GM18907 (cell line): ENCODE measurements at regions not wholly inside any gene's neighbourhood (a gene's known extent, or its start where the extent isn't known, plus 50 kb on each side); places are given as distances from the start of the nearest gene placed in this dataset.
"Not testable (repeated sequence)": the region's sequence is repeated elsewhere in the genome, so short reads cannot be mapped to it uniquely, and the experiment has no call there.

Experiments used
- ATAC-seq: cut with Tn5 transposase; IDR thresholded peaks from one replicate; pipeline ENCODE4 v1.9.1; 2021; ENCODE audit warnings: mild to moderate bottlenecking, moderate library complexity; ENCODE audit not compliant: unreplicated experiment

DNA sequence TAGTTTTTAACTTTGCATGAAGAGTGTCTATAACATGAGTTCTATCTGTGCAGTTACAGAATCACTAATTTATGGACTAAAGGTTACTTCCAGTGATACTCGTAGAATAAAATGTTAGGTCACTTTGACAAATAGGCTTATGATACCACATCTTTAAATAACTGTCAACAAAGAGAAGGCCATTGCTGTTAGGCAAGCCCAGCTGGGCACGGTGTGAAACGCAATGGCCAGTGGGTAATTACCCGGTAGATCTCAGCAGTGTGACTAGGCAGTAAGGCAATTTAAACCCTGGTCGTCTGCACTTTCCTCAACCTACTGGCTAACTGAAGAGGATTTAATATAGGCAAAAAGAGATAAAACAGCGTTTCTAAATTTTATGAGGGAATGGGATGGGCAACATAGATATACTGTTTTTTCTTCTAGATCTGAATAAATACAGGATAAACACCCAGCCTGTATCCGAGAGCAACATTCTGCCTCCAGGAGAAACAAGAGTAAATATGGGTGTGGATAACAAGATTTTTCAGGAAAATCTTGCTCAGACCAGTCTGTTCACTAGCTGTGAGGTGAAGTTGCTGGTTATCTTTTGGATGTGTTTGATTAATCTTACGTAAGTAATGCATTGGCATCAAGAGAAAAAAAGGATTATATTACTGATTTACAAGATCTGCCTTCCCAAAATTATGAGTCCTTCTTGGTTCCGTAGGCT is 631.3 kb downstream of the EFNB2 start:
- no peak for ATAC-seq

DNA sequence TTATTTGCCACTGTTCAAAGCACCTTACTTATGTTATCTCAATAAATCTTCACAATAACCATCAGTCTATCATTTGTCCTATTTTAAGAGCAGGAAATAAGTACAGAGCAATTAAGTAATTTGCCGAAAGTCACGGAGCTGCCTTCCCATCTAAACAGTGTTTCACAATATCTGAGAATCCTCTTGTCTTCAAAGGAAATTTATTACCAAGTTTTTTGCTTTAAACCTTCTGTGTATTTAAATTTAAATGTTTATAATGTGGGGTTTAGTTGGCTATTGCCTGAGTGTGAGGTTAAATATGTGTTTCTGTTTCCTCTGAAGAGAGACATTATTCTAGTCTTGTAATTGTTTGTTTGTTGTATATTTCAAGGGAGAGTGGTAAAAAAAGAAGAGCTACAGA is 633.1 kb downstream of the EFNB2 start:
- no peak for ATAC-seq

DNA sequence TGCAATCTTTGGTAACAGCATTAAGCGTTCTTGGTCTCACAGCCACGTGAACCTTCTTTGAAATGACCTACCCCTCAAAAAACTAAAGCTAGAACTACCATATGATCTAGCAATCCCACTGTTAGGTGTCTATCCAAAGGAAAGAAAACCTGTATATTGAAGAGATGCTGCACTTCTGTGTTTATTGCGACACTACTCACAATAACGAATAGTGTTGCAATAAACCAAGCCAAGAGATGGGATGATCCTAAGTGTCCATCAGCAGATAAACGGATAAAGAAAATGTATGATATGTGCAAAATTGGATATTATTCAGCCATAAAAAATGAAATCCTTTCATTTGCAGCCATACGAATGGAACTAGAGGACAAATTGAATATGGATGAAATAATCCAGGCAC is 637.9 kb downstream of the EFNB2 start:
- ATAC-seq, result no peak

DNA sequence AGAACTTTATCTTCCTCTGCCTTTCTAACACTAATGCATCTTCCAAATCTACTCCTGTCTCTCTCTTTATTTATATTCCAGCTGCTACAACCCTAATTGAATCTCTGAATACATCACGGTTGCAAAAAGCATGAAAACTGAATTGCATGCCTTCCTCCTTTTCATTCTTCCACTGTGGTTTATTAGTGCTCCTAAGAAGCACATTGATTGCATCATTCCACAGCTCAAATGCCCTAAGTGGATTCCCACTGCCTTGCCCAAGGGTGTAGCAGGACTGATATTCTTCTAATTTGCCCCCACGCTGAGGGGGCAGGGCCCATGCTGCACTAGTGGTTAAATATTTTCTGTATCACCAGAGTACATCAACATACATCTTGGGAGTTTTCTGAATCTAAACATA is 640.8 kb downstream of the EFNB2 start:
- ATAC-seq, result no peak

DNA sequence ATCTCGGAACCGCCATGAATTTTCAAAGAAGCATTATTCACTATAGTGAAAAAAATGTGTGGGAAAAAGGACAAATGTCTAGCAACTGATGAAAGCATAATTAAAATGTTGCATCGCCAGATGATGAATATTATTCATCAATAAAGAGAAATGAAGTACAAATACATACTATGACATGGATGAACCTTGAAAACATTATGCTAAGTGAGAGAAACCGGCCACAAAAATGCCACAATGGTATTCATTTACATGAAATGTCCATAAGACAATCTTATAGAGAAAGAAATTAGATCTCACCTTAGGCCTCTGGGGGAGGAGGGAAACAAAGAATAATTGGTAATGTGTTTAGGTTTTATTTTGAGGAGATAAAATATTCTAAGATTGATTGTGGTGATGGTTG is 645.0 kb downstream of the EFNB2 start:
- no peak for ATAC-seq

DNA sequence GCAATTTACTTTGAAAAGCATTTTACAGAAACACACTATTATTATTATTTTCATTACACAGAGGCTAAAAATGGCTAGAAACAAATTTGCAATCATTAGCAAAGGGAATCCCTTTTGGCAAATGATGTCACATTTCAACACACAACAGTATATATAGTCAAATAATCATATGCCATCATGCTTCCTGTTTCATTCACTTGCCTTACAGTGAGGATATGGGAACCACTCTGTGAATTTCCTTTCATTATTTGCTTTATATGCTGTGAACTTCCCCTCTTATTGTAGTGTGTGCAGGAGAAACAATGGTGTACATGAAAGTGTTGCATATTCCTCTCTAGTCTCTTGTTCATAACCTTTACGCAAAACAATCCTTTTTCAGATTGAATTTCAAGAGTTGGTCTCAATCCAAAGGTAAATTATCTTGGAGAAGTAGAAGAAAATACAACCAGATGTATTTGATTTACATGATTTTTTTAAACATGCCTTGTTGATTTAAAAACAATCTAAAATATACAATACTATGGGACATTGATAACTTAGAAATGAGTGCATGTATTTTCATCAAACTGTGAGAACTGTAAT is 657.3 kb downstream of the EFNB2 start:
- ATAC-seq, result no peak

DNA sequence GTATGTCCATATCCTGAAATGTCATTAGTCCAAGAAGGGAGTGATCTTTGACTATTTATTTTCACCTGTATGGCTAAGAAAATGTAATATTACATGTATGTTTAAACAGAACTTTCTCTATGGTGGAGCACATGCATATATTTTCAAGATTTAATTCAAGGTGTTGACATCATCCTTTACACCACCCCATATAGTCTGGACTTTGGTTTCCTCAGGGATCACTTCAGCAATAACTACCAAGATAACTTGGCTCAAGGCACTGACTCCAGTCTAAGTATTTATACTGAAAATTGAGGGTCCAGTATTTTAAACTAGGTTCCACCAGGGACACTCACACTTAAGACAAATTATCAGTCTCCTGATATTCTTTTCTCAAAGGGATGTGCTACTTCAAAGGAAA is 660.6 kb downstream of the EFNB2 start:
- no peak for ATAC-seq

DNA sequence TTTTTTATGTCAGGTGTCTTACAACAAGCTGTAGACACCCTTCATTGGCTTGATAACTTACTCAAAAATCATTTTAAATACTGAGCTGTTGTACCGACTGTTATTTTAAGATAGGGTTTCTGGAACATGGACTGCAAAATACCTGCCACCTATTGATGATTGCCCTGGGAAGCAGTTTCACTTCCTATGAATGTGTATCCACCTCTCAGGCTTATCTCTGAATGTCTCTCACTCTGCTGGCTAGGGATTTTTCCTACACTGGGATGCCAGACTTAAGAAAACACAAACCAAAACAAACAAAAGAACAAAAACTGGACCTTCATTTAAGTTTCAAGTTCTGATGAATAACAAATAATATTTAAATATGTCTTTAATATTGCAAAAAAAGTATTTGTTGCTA is 663.7 kb downstream of the EFNB2 start:
- ATAC-seq, result no peak

DNA sequence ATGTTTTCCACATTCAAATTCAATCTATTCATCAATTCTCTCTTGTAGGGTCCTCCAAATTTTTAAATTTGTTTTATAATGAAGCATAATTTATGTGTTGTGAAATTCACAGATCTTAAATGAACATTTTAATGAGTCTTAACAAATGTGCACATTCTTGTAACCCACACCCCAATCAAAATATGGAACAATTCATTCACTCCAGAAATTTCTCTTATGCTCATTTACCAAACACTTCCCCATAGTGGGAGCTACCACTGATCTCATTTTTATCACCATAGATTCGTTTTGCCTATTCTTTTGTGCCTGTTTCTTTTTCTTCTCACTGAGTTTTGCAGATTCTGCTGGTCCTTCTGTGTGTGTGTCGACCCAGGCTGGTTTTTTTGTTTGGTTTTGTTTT is 664.1 kb downstream of the EFNB2 start:
- ATAC-seq, result no peak

DNA sequence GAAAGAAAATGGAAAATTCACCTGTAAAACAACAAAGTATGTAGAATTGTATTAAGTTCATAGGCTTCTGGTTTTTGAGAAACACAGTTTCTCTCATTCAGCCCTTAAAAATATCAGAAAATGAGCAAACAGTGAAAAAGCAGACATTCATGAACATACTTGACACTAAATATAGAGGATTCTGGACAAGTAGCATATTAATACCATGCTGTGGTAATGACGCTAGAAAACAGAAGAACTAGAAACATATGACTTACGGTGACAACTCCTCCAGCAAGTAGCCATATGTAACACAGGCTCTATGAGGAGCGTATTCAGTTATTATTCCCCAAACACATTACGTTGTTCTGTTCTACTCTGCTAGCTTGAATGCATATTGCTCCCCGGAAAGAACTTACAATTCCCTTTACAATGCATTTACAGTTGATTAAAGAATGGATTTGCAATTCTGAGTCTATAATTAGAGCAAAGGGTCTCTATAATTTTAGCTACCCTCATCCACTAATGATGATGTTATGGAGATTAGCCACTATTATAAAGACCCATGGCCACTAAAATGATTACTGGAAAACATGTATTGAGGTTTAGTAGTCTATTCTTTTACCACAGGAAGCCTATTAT is 672.1 kb downstream of the EFNB2 start:
- ATAC-seq, result no peak

DNA sequence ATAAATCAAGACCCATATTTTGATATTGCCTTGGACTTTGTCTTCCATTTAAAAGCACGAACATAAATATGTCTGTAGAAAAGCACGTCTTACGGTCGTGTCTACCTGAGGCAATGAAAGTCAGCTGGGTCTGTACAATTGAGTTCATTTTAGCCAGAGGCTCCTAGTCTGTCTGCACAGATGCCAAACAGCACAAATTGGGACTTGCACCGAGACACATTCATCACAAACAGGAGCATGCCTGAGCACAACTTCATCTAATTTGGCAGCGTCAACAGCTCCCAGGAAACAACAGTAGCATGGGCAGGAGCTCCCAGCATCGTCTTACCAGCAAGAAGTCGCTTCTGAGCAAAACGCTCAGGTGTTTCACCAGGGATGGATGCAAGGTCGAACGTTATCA is 687.0 kb downstream of the EFNB2 start:
- ATAC-seq, result no peak

DNA sequence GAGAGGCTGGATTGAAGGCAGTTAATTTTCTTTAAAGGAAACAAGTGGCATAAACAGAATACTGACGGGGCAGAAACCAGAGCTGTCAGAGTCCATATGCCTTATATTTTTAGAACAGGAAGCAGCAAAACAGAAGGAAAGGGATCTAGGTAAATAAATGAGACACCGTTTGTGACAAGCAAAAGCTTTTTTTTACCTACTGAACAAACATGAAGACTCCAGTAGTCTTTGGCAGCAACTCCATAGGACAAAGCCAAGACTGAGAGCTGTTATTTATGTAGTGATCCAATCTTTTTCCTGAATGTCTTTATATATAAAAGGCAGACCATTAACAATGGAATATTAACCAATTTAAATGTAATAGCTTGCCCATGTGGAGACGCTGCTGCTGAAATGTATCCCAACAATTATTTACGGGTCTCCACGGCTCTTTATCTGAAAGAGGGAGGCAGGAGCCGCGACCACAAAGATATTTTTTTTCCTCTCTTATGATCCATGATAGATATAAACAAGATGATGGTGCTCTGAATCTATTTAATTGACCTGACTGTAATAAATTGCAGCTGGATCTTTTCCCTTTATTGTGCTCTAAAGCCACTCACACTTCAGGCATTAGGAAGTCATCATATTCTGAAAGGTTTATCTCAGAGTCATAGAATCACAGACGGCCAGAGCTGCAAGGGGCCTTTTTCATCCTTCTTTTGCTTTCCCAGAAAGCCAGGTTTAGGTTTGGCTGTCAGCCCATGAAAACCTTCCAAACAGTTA is 687.8 kb downstream of the EFNB2 start:
- ATAC-seq, result no peak

DNA sequence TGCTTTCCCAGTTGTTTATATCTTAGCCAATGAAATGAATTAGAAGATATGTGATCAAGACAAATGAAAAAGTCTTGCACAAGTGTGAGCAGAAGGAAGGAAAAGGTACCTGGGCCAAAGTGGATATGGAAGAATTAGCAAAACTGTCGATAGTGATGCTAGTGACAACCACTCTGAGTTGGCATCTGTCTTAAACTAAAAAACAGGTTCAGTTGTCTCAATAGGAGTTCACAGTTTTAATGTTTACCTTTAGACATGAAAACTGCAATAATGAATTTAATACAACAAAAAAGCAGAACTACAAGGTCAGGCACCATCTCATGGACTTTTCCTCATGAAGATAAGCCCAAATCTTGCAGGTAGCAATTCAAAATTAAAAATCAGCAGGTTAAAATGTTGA is 688.5 kb downstream of the EFNB2 start:
- ATAC-seq, result no peak

DNA sequence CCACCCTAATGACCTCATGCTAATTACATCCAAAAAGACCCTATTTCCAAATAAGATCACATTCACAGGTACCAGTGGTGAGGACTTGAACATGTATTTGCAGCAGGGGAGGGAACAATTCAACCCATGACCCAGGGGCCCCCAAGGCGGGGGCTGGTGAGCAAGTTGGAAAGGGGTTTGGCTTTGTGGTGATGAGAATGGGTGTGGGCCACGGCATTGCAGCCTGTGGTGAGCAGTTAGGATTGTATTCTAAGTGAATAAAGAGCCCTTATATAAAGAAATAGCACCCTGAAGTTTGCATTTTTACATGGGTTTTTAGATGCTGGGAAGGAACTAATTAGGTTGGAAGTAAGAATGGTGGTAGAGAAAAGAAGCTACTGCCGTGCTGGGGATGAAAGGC is 694.2 kb downstream of the EFNB2 start:
- no peak for ATAC-seq

DNA sequence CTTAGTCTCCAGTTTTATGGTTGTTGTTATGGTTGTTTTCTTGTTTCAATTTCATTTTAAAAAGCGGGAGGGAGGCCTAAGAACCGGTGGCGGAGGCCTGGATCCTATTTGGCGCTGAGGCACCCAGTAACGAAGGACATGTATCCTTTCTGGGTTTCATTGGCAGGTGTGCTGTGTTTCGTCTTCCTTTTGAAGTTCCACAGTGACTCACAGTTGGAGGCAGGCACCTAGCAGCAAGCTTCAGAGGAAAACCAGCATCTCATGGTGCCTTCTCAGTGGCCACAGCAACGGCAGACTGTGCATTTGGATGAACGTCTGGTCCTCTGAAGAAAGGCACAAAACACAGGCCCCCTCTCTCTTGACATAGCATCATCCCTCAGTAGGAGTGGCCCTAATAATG is 697.2 kb downstream of the EFNB2 start:
- ATAC-seq, result no peak

DNA sequence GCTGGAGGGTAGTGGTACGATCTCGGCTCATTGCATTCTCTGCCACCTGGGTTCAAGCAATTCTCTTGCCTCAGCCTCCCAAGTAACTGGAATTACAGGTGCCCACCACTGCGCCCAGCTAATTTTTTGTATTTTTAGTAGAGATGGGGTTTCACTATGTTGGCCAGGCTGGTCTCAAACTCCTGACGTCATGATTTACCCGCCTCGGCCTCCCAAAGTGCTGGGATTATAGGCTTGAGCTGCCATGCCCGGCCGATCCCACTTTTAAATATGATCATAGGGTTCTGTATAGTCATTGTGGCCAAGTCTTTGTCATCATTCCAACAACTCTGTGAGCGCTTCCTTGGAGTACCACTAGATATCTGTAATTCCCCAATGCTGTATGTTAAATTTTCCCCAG is 698.2 kb downstream of the EFNB2 start:
- ATAC-seq, result not testable (repeated sequence)

DNA sequence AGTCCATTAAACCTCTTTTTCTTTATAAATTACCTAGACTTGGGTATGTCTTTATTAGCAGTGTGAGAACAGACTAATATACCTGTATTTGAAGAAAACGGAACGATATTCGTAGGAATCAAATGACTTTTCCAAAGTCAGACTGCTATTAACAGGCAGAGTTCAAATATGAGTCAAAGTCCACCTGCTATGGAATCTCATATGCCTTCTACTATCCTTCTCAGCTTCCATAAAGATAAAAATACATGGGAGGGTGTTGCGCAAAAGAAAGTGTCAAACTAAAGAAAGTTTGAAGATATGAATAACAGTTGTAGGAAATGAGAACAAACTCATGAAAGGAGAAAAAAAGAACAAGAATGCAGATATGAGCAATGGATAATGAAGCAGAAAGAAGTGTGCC is 704.6 kb downstream of the EFNB2 start:
- ATAC-seq, result no peak

DNA sequence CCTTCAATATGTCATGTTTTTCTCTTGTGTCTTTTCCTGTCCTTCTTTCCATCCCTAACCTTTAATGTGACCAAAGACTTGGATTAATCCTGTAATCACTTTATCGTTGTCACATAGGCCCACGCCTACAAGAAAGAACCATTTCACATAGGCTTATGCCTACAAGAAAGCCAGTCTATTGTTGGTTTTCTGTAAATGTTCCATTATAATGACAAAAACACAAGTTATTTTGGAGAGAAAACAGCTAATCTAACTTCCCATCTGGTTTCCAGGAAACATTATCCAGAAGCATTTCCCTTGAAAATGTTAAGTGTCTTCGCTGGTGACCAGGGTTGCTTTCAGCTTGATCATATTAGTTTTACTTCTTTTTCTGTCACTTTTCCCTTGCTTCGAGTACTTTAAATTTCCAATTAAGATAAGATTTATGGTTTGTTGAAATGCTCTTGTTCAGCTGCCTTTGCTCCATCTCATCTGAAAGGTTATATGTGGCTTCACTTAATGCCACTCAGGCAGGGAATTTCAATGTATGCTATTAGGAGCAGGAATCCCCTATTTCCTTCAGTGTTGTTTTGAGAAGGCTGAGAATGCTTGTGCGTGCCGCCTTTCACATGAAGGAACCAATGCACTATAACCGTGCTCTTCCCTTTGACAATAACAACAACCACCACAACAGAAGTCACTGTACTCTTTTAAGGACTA is 708.2 kb downstream of the EFNB2 start:
- ATAC-seq, result no peak

DNA sequence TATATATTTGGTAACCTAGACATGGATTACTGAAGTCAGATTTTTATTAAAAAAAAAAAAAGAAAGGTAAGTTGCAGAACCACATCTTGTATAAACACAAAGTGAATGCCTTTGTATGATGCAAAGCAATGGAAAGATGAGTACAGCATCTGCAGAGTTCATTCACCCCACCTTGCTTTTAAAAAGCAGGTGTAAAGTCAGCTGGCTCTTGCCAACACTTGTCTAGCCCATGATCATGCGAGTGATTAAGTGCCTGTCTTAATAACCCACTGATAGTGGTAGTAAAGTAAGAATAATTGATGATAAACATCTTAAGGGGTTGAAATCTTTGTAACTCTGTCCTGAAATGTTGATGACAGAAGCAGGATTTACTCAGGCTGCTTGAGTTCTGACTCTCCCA is 710.4 kb downstream of the EFNB2 start:
- no peak for ATAC-seq

DNA sequence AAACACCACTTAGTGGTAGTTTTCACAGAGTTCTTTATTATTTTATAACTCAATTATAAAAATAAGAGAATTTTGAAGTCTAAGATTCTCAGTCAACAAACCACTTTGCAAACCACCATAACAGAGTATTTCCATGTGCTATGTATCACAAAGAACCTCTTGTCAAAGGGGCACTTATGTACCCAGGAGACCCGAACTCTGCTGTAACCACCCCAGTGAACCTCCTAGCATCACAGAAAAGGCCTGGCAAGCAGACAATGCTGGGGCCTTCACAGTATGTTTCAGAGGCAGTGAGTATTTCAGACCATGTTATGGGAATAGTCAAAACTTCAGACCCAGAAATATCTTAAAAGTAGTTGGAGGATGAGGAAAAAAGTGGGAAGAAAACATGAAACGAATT is 714.1 kb downstream of the EFNB2 start:
- ATAC-seq, result no peak

DNA sequence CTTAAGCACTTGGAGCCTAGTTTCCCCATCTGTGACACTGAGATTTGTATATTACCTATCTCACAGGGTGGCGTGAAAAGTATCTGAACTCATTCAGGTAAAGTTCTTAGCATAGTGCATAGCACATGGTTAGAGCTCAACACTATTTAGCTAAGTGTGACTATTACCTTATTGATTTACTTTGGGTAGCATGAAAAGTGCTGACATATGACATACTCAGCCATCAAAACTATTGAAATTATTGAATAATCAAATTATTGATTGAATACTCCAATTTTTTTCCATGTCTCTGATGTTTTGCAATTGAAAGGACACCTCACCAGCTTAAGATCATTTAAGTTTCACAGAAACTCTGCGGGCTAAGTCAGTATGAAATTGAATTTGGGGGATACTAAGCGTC is 715.0 kb downstream of the EFNB2 start:
- no peak for ATAC-seq
